GM13977 (cell line): ENCODE measurements at regions not wholly inside any gene's neighbourhood (a gene's known extent, or its start where the extent isn't known, plus 50 kb on each side); places are given as distances from the start of the nearest gene placed in this dataset.

Experiments used
- DNase-seq: peaks from one replicate; pipeline ENCODE4 v3.0.0; 2012; ENCODE audit warnings: low spot score
- in situ Hi-C: fragments of 300-500 bp; cut with MboI; formaldehyde crosslinking; loops from one replicate; pipeline ENCODE4 v1.12.0; 2022; ENCODE audit warnings: low sequenced_read_pairs, low pct_unique_long_range_greater_than_20kb, mixed read lengths, inconsistent platforms; ENCODE audit not compliant: unreplicated experiment
- TF ChIP-seq, protein P1 (sequence below): IDR thresholded peaks from 2 replicates; pipeline ENCODE4 v1.5.1; 2012; ENCODE audit warnings: mild to moderate bottlenecking, control low read depth; ENCODE audit not compliant: insufficient read depth; ENCODE audit errors: extremely low read depth, missing control alignments

DNA sequence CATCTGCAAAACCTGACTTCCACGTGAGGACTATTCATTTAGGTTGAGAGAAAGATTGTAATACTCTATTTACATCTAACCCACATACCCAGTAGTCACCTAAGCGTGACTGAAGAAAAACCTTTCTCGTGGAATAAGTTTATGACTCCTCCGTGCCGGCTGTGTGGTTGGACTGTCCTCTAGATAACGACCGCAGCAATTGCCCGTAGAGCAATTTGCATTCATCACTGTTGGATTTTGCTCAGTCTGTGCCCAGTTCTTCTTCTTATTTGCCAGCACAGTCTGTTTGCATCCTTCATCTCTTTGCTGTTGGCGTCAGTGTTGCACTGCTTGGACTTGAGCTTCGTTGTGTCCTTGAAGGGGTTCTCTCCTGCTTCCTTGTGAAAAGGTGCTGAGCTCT lies 131.3 kb downstream of the CYB561 start:
- in situ Hi-C loops: no loop called here
- TF ChIP-seq, protein P1, sequence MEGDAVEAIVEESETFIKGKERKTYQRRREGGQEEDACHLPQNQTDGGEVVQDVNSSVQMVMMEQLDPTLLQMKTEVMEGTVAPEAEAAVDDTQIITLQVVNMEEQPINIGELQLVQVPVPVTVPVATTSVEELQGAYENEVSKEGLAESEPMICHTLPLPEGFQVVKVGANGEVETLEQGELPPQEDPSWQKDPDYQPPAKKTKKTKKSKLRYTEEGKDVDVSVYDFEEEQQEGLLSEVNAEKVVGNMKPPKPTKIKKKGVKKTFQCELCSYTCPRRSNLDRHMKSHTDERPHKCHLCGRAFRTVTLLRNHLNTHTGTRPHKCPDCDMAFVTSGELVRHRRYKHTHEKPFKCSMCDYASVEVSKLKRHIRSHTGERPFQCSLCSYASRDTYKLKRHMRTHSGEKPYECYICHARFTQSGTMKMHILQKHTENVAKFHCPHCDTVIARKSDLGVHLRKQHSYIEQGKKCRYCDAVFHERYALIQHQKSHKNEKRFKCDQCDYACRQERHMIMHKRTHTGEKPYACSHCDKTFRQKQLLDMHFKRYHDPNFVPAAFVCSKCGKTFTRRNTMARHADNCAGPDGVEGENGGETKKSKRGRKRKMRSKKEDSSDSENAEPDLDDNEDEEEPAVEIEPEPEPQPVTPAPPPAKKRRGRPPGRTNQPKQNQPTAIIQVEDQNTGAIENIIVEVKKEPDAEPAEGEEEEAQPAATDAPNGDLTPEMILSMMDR: no peak
- no peak for DNase-seq

DNA sequence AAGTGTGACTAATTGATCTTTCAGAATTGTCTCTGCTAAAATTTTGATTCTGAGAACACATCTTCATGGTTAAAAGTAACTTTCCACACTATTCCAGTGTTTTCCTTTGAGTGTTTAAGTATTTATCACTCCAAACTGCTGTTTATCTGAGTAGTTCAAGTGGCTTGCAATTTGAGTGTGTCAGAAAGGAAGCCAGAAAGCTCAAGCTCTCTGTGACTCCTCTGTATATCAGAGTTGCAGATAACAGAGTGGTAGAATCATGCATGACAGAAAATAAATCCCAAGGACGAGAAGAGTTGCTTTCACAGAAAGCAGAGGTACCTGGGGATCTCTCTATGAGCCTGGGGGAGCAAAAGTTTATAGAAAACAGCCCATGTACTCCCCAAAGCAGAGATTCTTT lies 130.0 kb downstream of the CYB561 start:
- in situ Hi-C loops: no loop called here
- TF ChIP-seq, protein P1: no peak
- DNase-seq: no peak

DNA sequence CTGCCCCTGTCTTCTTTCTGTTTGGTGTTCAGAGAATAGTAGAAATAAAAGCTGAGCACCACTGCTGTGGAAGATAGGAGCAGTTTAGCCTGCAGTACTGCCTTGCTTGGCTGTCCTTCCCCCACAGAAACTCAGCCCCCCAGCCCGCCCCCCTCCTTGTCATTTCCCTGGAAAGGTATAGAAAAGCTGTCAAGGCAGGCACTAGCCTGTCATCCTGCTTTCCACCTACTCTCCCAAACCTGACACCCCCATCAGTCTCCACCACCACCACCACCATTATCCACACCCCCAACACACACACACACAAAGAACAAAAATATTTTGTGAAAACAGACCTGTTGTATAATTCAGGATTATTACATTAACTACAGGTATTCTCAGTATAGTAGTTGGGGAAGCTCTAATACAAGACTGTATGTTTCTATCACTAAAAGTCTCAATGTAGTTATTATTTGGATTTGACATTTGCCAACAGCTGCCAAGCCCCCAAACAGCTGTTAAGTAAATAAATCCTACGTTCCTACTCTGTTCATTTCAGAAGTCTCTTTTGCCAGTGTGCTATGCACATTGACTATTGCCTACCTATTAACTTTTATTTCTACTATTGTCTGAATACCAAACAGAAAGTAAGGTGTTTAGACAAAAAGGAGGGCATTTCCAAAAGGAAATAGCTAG lies 128.8 kb downstream of the CYB561 start:
- DNase-seq: no peak
- in situ Hi-C loops: no loop called here
- TF ChIP-seq, protein P1: no peak

DNA sequence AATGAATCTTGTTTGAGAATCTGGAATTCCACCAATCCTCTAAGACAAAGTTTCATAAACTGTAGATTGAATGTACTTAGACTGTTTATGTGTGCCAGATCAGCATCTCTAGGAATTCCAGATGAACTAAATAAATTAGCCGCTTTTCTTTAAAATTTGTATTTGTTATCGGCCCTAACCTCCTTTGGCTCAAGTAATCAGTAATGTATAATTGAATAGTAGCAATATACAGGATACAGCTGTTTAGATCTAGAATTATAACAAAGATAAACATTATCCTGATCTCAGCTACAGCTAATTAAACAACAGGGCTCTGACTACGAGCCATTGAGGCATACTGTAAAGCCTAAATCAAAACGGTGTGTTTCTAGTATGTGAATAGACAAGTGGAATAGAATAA lies 120.3 kb downstream of the CYB561 start:
- TF ChIP-seq, protein P1: no peak
- DNase-seq: no peak
- in situ Hi-C loops: no loop called here

DNA sequence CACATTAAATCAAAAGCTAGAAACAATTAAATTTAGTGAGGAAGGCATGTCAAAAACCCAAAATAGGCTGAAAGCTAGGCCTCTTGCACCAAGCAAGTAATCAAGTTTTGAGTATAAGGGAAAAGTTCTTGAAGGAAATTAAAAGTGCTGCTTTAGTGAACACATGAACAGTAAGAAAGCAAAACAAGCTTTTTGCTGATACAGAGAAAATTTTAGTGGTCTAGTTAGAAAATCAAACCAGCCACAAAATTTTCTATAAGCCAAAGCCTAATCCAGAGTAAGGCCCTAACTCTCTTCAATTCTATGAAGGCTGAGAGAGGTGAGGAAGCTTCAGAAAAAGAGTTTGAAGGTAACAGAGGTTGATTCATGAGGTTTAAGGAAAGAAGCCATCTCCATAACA lies 116.2 kb downstream of the CYB561 start:
- DNase-seq: no peak
- in situ Hi-C loops: no loop called here
- TF ChIP-seq, protein P1: no peak

DNA sequence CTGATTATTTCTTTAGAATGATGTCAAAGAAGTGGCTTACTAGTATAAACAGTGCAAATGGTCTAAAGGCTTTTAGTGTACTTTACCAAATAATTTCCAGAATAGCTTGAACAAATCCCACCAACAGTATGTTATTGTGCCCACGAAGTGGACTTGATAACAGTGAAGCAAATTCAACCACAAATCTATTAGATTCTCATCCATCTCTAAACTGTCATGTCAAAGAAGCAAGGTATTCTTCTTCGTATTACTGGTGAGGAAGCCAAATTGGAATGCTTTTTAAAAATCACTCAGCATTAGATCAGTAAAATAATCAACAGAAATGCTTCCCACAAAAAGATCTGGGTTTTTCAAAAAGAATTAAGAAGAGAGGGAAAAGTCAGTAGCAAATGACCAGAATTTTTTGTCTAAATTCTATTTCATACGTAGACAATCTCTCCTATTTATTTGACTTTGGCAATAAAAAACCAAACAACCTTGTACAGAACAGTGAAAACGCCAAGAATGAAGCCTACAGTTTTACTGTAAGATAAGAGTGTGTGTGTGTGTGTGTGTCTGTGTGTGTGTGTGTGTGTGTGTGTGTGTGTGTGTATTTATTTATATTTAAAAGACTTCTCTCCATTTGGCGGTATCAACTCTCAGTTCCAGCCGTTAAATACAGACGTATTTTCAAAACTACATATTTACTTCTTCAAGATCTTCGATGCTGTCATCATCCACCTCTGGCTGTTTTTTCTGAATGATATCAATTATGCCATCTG lies 114.6 kb downstream of the CYB561 start:
- in situ Hi-C loops: no loop called here
- TF ChIP-seq, protein P1: no peak
- DNase-seq: no peak
